ENCODE measurements at regions not wholly inside any gene's neighbourhood (a gene's known extent, or its start where the extent isn't known, plus 50 kb on each side); places are given as distances from the start of the nearest gene placed in this dataset.

DNA sequence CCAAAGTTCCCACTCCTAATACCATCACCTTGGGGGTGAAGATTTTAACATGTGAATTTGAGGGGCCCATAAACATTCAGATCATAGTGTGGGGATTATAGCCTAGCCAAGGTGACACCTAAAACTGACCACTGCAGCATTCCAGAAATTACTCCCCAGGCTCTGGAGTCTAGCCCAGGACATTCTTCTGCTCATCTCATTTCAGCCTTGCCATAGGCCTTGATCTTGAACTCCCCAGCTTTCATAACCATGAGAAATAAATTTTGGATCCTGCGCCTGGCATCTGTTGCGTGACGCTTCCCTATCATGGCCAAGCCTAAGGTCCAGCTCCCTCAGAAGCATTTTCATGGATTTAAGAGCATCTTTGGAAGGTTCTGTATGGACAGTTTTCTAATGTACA lies 502.9 kb upstream of the THBS1 start:
- no peak for DNase-seq (ENCODE audit: low read depth, low spot score)
- H3K4me1 ChIP-seq (ENCODE audit: control insufficient read depth, extremely low read depth, insufficient read depth, low read length) = peaks cover 6% of the 10 kb centered on the region
- no peaks in the 10 kb centered on the region for H4K20me1 ChIP-seq (replicated peaks; ENCODE audit: control insufficient read depth, extremely low read depth, insufficient read depth, low read length)
- dilution Hi-C loops (cut with MboI; ENCODE audit: extremely low pct_ligation_motif_present, low sequenced_read_pairs) (no loop called here), intact Hi-C loops (cut with micrococcal nuclease) (no loop called here)
- POLR2A ChIA-PET = no interaction called here
- H2AFZ ChIP-seq (ENCODE audit: low read depth, low read length) = no peak overlapping the region
- H3K79me2 ChIP-seq (ENCODE audit: control insufficient read depth, insufficient read depth, low read length) = no peaks in the 10 kb centered on the region
- BruUV-seq (replicated peaks) = no TSS peak
- H3K27me3 ChIP-seq (ENCODE audit: control insufficient read depth in 2 of 2, insufficient read depth in 2 of 2, low read length in 2 of 2) = no peaks in the 10 kb centered on the region
- no peaks in the 10 kb centered on the region for H3K9me3 ChIP-seq (replicated peaks; ENCODE audit: control insufficient read depth, insufficient read depth, low read length)
- H3K36me3 ChIP-seq (ENCODE audit: control insufficient read depth in 2 of 2, extremely low read depth in 1 of 2, insufficient read depth in 2 of 2, low read length in 2 of 2) = no peaks in the 10 kb centered on the region
- H3K4me3 ChIP-seq (replicated peaks in 1 of 3; ENCODE audit: insufficient read depth in 1 of 3, low read depth in 1 of 3, low read length in 3 of 3) = no peak overlapping the region
- no peak overlapping the region for H3K27ac ChIP-seq (ENCODE audit: insufficient read depth, low read depth, low read length)
- no peak for FAIRE-seq
- H3K9me1 ChIP-seq (replicated peaks; ENCODE audit: control insufficient read depth, extremely low read depth, insufficient read depth, low read length) = no peaks in the 10 kb centered on the region
- H3K4me2 ChIP-seq (ENCODE audit: insufficient read depth, low read length) = no peak overlapping the region
- TF ChIP-seq POLR2A (IDR thresholded peaks at IDR 0.05; ENCODE audit: low read depth, low read length) = no peak
- TF ChIP-seq MYC (IDR thresholded peaks at IDR 0.05; ENCODE audit: low read depth, low read length) = no peak
- no peak for TF ChIP-seq CTCF (IDR thresholded peaks at IDR 0.05; ENCODE audit: extremely low read depth in 1 of 2, insufficient read depth in 1 of 2, low read depth in 1 of 2, low read length in 2 of 2)
- no peak for TF ChIP-seq GATA2 (IDR thresholded peaks at IDR 0.05; ENCODE audit: insufficient read depth, insufficient read length, low read depth, low read length)
- TF ChIP-seq, protein P1, sequence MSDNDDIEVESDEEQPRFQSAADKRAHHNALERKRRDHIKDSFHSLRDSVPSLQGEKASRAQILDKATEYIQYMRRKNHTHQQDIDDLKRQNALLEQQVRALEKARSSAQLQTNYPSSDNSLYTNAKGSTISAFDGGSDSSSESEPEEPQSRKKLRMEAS (IDR thresholded peaks at IDR 0.05; ENCODE audit: insufficient read depth, insufficient read length) = no peak
- TF ChIP-seq POLR2AphosphoS5 (IDR thresholded peaks at IDR 0.05; ENCODE audit: insufficient read depth, low read depth, low read length) = no peak
- TF ChIP-seq EZH2 (IDR thresholded peaks at IDR 0.05; ENCODE audit: borderline replicate concordance, low read depth, low read length, severe bottlenecking) = no peak
- TF ChIP-seq JUN (IDR thresholded peaks at IDR 0.05; ENCODE audit: borderline replicate concordance, insufficient read depth, insufficient read length, low read depth) = no peak
- TF ChIP-seq FOS (IDR thresholded peaks at IDR 0.05; ENCODE audit: borderline replicate concordance, insufficient read depth, low read length) = no peak
- no peak overlapping the region for H3K9ac ChIP-seq (replicated peaks; ENCODE audit: extremely low read depth, insufficient read depth, low read length)
- CTCF ChIA-PET = no interaction called here

All from endothelial cell of umbilical vein (primary cell).